Activated CD8-positive, alpha-beta memory T cell treated with anti-CD3 and anti-CD28 coated beads, Interleukin-2, amount 50 U/mL, for 48 hours (primary cell): ENCODE measurements at regions not wholly inside any gene's neighbourhood (a gene's known extent, or its start where the extent isn't known, plus 50 kb on each side); places are given as distances from the start of the nearest gene placed in this dataset.

ENCODE experiments used
- DNase-seq: peaks from one replicate; pipeline ENCODE4 v3.0.0-alpha.2; 2020

- DNase-seq: no peak
Measured at GRCh38 chr6:118761645-118762044, 110.3 kb upstream of the CEP85L start.

- DNase-seq: no peak
Measured at GRCh38 chr6:118758946-118759345, 107.6 kb upstream of the CEP85L start.

GRCh38 chr6:118755941-118756646 is 104.7 kb upstream of the CEP85L start:
- no peak for DNase-seq

GRCh38 chr6:118752803-118753202 is 101.4 kb upstream of the CEP85L start:
- DNase-seq: no peak

GRCh38 chr6:118751072-118751471 is 99.7 kb upstream of the CEP85L start:
- no peak for DNase-seq

- no peak for DNase-seq
Measured at GRCh38 chr6:118750143-118750542, 98.8 kb upstream of the CEP85L start.

GRCh38 chr6:118748311-118749062 is 97.1 kb upstream of the CEP85L start:
- DNase-seq: no peak

GRCh38 chr6:118746825-118747174 is 95.4 kb upstream of the CEP85L start:
- no peak for DNase-seq

GRCh38 chr6:118746145-118746824 is 94.9 kb upstream of the CEP85L start:
- no peak for DNase-seq

GRCh38 chr6:118745156-118745555 is 93.8 kb upstream of the CEP85L start:
- DNase-seq: no peak

- DNase-seq: no peak
Measured at GRCh38 chr6:118744261-118744941, 93.0 kb upstream of the CEP85L start.

GRCh38 chr6:118743746-118744145 is 92.4 kb upstream of the CEP85L start:
- DNase-seq: no peak

GRCh38 chr6:118740372-118740771 is 89.0 kb upstream of the CEP85L start:
- no peak for DNase-seq

GRCh38 chr6:118739696-118740353 is 88.4 kb upstream of the CEP85L start:
- DNase-seq: no peak

- DNase-seq: no peak
Measured at GRCh38 chr6:118736440-118736839, 85.0 kb upstream of the CEP85L start.

- DNase-seq: no peak
Measured at GRCh38 chr6:118735320-118735719, 83.9 kb upstream of the CEP85L start.

GRCh38 chr6:118725944-118726343 is 74.6 kb upstream of the CEP85L start:
- peak; percentile 76 for DNase-seq

GRCh38 chr6:118724211-118724610 is 72.8 kb upstream of the CEP85L start:
- DNase-seq: no peak

- DNase-seq: no peak
Measured at GRCh38 chr6:118722829-118723813, 71.7 kb upstream of the CEP85L start.

- no peak for DNase-seq
Measured at GRCh38 chr6:118720125-118720473, 68.7 kb upstream of the CEP85L start.

- peak; percentile 66 for DNase-seq
Measured at GRCh38 chr6:118719351-118720124, 68.1 kb upstream of the CEP85L start.
